T47D (cell line): ENCODE measurements at regions not wholly inside any gene's neighbourhood (a gene's known extent, or its start where the extent isn't known, plus 50 kb on each side); places are given as distances from the start of the nearest gene placed in this dataset.
A peak's percentile ranks its signal among the peaks of the same experiment; 100 is the strongest.

Source experiments
- DNase-seq, 2 experiments: peaks; one replicate each; pipeline versions ENCODE4 v3.0.0 to v3.0.0-alpha.2; 2011 to 2012; ENCODE audit warnings: low read depth in 1 of 2, low spot score in 1 of 2
- JUND ChIP-seq: IDR thresholded peaks from 2 replicates; pipeline ENCODE4 v1.6.1; 2012; ENCODE audit warnings: low read depth
- in situ Hi-C: cut with HindIII; loops from 2 replicates; pipeline ENCODE4 v1.10.0; 2016; ENCODE audit warnings: low sequenced_read_pairs, low pct_unique_long_range_greater_than_20kb

GRCh38 chr14:73775339-73776193 lies 61.4 kb upstream of the PNMA1 start:
- no peak for DNase-seq
- in situ Hi-C loops: no loop called here

GRCh38 chr14:73774671-73775070 lies 60.5 kb upstream of the PNMA1 start:
- no peak for TF ChIP-seq JUND
- no peak for DNase-seq
- in situ Hi-C loops: no loop called here

More at GRCh38 chr14:73775339-73776193, 61.4 kb upstream of the PNMA1 start:
- TF ChIP-seq JUND: no peak

GRCh38 chr14:73774241-73774570 lies 60.0 kb upstream of the PNMA1 start:
- DNase-seq: no peak
- in situ Hi-C loops: no loop called here
- no peak for TF ChIP-seq JUND

GRCh38 chr14:73773441-73774240 lies 59.5 kb upstream of the PNMA1 start:
- DNase-seq: no peak
- no peak for TF ChIP-seq JUND
- in situ Hi-C loops: no loop called here

- DNase-seq: no peak
- TF ChIP-seq JUND: no peak
- in situ Hi-C loops: no loop called here
Measured at GRCh38 chr14:73771848-73772638, 57.9 kb upstream of the PNMA1 start.

- TF ChIP-seq JUND: no peak
- in situ Hi-C loops: no loop called here
- DNase-seq: no peak
Measured at GRCh38 chr14:73770977-73771847, 57.0 kb upstream of the PNMA1 start.

GRCh38 chr14:73768107-73768506 lies 53.9 kb upstream of the PNMA1 start:
- in situ Hi-C loops: no loop called here
- TF ChIP-seq JUND: no peak
- no peak for DNase-seq

GRCh38 chr14:73764406-73765280 lies 50.5 kb upstream of the PNMA1 start:
- TF ChIP-seq JUND: no peak
- DNase-seq: peak in 1 of 2 experiments; percentile 83
- in situ Hi-C loops: no loop called here
